ENCODE measurements at regions not wholly inside any gene's neighbourhood (a gene's known extent, or its start where the extent isn't known, plus 50 kb on each side); places are given as distances from the start of the nearest gene placed in this dataset.

- TF ChIP-seq CTCF (IDR thresholded peaks at IDR 0.05; ENCODE audit: borderline replicate concordance, extremely low read depth, low read length, poor library complexity, severe bottlenecking) (no peak), EZH2 (IDR thresholded peaks at IDR 0.05; ENCODE audit: borderline replicate concordance, low read depth, low read length, severe bottlenecking) (no peak)
Observed at GRCh38 chr15:69610858-69611257, 158.2 kb downstream of the RPLP1 start.
